GM12873 (cell line): ENCODE measurements at regions not wholly inside any gene's neighbourhood (a gene's known extent, or its start where the extent isn't known, plus 50 kb on each side); places are given as distances from the start of the nearest gene placed in this dataset.

Experiments used
- TF ChIP-seq, protein P1 (sequence below): IDR thresholded peaks from 2 replicates; pipeline ENCODE4 v1.5.1; 2012; ENCODE audit warnings: low read depth, mild to moderate bottlenecking, moderate library complexity, low read length, control low read depth; ENCODE audit not compliant: insufficient read depth; ENCODE audit errors: missing control alignments

DNA sequence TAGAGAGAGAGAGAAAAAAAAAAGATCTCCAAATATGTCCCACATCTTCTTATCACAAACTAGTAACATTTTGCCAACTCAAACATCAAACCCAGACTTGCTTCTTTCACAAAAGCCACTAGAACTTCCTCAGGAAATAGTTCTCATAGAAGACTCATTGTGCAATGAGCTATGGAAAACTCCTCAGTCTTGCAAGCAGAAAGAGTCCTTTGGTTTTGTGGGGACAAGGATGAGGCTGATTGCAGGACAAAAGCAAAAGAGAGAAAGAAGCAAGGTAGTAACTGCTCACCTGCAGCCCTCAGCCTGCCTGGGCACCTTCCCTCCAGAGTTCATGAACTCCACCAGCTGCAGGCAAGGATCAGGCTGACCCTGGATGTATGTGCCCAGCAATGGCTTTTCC lies 399.0 kb downstream of the IRX1 start:
- TF ChIP-seq, protein P1, sequence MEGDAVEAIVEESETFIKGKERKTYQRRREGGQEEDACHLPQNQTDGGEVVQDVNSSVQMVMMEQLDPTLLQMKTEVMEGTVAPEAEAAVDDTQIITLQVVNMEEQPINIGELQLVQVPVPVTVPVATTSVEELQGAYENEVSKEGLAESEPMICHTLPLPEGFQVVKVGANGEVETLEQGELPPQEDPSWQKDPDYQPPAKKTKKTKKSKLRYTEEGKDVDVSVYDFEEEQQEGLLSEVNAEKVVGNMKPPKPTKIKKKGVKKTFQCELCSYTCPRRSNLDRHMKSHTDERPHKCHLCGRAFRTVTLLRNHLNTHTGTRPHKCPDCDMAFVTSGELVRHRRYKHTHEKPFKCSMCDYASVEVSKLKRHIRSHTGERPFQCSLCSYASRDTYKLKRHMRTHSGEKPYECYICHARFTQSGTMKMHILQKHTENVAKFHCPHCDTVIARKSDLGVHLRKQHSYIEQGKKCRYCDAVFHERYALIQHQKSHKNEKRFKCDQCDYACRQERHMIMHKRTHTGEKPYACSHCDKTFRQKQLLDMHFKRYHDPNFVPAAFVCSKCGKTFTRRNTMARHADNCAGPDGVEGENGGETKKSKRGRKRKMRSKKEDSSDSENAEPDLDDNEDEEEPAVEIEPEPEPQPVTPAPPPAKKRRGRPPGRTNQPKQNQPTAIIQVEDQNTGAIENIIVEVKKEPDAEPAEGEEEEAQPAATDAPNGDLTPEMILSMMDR = no peak

DNA sequence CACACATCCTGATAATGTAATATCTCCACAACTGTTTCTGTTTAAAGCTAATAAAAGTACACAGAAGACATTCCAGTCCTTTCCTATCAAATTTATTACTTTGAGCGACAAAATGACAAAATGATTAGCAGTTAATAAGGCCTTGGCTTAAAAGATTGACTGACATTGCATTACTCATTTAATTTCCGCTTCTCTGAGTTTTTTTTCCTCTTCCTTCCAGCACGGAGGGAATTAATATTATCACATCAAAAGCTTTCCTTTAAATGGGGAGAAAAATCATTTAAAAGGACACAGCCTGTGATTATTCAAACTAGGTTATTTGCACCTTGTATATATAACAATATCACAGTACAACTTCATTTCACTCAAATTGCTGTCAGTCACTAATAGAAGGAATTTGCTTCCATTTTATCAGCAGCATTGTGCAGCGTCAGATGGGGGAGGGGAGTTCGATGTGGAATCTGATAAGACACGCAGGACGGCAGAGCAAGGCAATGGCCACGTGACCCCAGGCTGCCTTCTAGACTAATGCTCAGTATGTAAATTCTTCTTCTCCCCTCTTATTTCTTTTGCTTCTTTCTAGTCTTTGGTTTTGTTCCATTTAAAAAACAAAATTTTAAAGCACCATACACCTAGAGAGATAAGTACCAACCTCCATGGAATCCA lies 400.5 kb downstream of the IRX1 start:
- TF ChIP-seq, protein P1 = no peak

DNA sequence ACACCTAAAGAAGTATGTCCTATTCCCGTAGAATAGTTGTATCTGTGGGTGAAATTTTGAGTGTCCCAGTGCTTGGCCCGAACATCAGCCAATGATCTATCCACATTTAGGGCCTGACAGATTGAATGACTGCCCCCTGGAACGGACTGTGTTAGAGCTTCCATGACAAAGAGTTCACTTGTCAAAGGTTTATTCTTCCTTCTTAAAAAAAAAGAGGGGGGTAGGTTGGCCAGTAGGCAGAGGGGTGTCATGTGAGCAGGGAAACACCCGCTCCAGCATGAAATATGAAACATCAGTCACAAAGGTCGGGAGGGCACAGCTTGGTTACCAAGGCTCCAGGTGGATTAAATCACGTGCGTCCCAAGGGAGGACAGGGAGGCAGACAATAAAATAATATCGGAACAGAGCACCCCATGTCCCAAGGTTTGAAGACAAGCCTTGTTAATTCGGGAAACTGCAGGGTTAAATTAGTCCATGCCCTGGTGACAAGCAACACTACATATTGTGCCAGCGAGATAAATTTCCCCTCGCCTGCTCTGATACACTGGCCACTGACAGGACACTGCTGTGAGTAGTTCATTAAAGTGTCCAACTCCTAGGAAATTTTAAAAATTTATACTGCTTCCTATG lies 401.2 kb downstream of the IRX1 start:
- TF ChIP-seq, protein P1 = no peak

DNA sequence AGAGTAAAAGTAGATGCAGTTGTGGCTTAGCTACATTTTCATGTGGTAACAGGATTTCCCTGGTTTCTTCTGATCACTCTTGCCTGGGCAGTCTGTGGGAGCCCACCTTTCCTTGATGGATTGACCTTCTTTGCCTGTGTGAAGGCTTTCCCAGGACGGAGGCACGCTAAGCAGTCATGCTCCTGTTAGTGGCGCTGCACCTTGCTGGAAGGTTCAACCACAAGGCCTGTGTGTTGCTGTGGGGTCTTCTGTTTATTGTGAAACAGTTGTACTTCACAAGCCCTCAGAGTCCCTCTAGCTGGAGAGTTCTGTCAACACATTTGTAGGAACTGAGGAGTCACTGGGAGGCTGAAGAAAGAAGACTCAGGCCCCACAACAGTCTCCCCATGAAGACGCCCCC lies 402.0 kb downstream of the IRX1 start:
- TF ChIP-seq, protein P1 = no peak

DNA sequence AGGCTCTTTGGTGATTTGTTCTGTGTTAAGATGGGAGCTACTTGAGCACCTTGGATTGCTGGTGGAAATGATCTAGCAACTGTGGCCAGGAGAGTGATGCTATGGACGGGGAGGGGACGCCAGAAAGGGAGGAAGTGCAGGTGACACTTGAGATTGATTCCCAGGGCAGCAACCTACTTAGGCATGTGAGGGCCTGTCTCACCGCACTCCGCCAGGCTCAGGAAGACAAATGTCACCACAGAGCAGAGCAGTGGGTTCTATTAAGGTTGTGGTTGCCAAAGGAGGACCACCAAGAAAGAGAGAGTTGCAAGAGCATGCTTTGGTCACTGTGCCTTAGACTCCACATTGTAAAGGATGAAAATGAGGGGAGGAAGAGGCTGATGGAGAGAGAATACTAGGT lies 404.3 kb downstream of the IRX1 start:
- TF ChIP-seq, protein P1 = no peak

DNA sequence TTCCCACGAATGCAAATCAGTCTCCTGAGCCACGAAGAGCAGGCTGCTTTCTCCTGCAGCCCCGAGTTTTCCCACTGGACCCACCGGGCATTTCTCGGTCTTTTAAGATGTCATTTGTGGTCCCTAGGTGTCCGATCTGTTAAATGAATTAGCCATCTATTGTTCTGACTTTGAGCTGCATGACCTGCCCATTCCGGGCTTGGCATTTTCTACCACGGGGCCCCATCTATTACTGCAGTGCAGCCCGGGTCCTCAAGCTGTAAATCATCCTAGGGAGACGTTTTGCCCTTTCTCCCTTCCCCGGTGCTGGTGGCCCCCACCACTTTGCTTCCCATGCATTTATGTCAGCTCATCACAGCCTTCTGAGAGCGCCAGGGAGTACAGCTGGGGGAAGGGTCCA lies 405.4 kb downstream of the IRX1 start:
- TF ChIP-seq, protein P1 = no peak

DNA sequence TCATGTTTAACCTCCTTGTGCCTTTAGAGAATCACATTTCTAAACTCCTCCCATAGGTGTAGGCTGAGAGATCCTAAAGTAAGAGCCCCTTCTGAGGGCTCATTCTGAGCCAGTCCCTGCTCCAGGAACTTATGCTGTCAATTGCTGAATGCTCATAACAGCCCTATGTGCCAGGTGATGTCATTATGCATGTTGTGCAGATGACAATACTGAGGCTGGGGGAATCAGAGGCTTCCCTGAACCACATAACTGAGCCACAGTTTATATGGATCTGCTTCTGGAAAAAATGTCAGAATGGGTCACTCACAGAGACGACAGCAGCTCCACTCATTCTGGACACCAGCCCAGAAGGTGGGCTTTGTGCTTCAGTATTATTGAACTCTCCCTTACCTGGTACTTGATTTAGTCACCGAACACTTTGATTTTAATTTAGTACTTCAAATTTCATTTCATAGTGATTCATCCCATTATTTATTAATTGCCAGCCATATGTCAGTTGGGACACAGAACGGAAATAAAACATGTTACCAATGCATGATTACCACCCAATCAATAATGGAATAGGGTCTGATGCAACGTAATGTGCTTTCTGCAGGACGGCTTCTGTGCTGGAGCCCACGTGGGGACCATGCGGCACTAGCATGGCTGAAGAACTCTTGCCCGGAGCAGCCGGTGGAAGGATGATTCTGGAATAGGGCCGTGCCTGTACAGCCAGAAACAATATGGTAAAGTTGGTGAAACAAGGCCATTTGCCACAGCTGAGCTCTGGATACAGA lies 406.3 kb downstream of the IRX1 start:
- TF ChIP-seq, protein P1 = no peak
